ENCODE measurements at regions not wholly inside any gene's neighbourhood (a gene's known extent, or its start where the extent isn't known, plus 50 kb on each side); places are given as distances from the start of the nearest gene placed in this dataset.

- Histone ChIP-seq H3K4me2 (ENCODE audit: low read depth, low read length) (no peak overlapping the region), H3K79me2 (ENCODE audit: insufficient read depth, low read length) (no peaks in the 10 kb centered on the region), H3K4me1 (ENCODE audit: insufficient read depth, low read length) (no peaks in the 10 kb centered on the region), H3K27me3 (ENCODE audit: control insufficient read depth in 1 of 2, insufficient read depth in 2 of 2, low read length in 2 of 2) (peaks cover 3 to 4% of the 10 kb centered on the region in 2 experiments; a peak in 2 of 5 replicates), H3K9me3 (ENCODE audit: low read length) (no peaks in the 10 kb centered on the region), H3K4me3 (replicated peaks in 1 of 3; ENCODE audit: insufficient read depth in 1 of 3, low read depth in 2 of 3, low read length in 3 of 3) (no peak overlapping the region), H4K20me1 (ENCODE audit: insufficient read depth, low read length) (no peaks in the 10 kb centered on the region), H2AFZ (ENCODE audit: low read length) (no peak overlapping the region), H3K9ac (ENCODE audit: insufficient read depth, low read depth, low read length) (no peak overlapping the region), H3K36me3 (replicated peaks in 1 of 2; ENCODE audit: control insufficient read depth in 1 of 2, insufficient read depth in 2 of 2, low read length in 2 of 2) (no peaks in the 10 kb centered on the region), H3K27ac (ENCODE audit: extremely low read length, insufficient read depth, low read length) (no peak overlapping the region)
- in situ Hi-C loops (cut with HindIII; ENCODE audit: extremely low pct_ligation_motif_present, low pct_unique_long_range_greater_than_20kb), result no loop called here
- FAIRE-seq (no peak), DNase-seq (ENCODE audit: low spot score) (no peak), ATAC-seq (no peak)
- BruUV-seq (replicated peaks), result no TSS peak
- ChIA-PET POLR2A (no interaction called here), CTCF (ENCODE audit: low intra/inter-chr PET ratio, low total read pairs) (no interaction called here)
- TF ChIP-seq SOX5 (CRISPR knock-in tag; IDR thresholded peaks at IDR 0.05; ENCODE audit: borderline replicate concordance) (no peak), UBTF (CRISPR knock-in tag; IDR thresholded peaks at IDR 0.05) (no peak), EZH2 (conservative IDR thresholded peaks at IDR 0.05; ENCODE audit: low read depth, low read length) (no peak), ZNF713 (CRISPR knock-in tag; IDR thresholded peaks at IDR 0.05) (no peak), SRF (IDR thresholded peaks at IDR 0.05; ENCODE audit: low read depth, low read length) (no peak), CEBPB (IDR thresholded peaks at IDR 0.05; ENCODE audit: borderline replicate concordance, low read depth, low read length) (no peak), DDIT3 (CRISPR knock-in tag; IDR thresholded peaks at IDR 0.05) (no peak), ZNF326 (CRISPR knock-in tag; IDR thresholded peaks at IDR 0.05; ENCODE audit: borderline replicate concordance) (no peak), ZNF512 (CRISPR knock-in tag; IDR thresholded peaks at IDR 0.05) (no peak), SP4 (CRISPR knock-in tag; IDR thresholded peaks at IDR 0.05) (no peak), ZSCAN22 (CRISPR knock-in tag; IDR thresholded peaks at IDR 0.05) (no peak), ZNF569 (CRISPR knock-in tag; IDR thresholded peaks at IDR 0.05; ENCODE audit: borderline replicate concordance) (no peak)
- TF ChIP-seq, protein P1, sequence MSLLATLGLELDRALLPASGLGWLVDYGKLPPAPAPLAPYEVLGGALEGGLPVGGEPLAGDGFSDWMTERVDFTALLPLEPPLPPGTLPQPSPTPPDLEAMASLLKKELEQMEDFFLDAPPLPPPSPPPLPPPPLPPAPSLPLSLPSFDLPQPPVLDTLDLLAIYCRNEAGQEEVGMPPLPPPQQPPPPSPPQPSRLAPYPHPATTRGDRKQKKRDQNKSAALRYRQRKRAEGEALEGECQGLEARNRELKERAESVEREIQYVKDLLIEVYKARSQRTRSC (CRISPR knock-in tag; IDR thresholded peaks at IDR 0.05; ENCODE audit: low read depth), result no peak
- TF ChIP-seq, protein P2, sequence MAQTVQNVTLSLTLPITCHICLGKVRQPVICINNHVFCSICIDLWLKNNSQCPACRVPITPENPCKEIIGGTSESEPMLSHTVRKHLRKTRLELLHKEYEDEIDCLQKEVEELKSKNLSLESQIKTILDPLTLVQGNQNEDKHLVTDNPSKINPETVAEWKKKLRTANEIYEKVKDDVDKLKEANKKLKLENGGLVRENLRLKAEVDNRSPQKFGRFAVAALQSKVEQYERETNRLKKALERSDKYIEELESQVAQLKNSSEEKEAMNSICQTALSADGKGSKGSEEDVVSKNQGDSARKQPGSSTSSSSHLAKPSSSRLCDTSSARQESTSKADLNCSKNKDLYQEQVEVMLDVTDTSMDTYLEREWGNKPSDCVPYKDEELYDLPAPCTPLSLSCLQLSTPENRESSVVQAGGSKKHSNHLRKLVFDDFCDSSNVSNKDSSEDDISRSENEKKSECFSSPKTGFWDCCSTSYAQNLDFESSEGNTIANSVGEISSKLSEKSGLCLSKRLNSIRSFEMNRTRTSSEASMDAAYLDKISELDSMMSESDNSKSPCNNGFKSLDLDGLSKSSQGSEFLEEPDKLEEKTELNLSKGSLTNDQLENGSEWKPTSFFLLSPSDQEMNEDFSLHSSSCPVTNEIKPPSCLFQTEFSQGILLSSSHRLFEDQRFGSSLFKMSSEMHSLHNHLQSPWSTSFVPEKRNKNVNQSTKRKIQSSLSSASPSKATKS (CRISPR knock-in tag; IDR thresholded peaks at IDR 0.05), result no peak
- intact Hi-C loops (cut with micrococcal nuclease; ENCODE audit: unreplicated experiment), result no loop called here
- 18% methylated on average over 6 of the region's 6 CpGs for WGBS (ENCODE audit: low lambda C conversion rate)
Measured at GRCh38 chr2:195595825-195596224, 61.2 kb upstream of the SLC39A10 start.
